Body of pancreas (tissue), 4 donors: ENCODE measurements at regions not wholly inside any gene's neighbourhood (a gene's known extent, or its start where the extent isn't known, plus 50 kb on each side); places are given as distances from the start of the nearest gene placed in this dataset.

Experiments
- ATAC-seq: fragments of 150-250 bp; one replicate; pipeline ENCODE4 v1.9.1; 2016
- DNase-seq, 4 donors: peaks; one replicate each; pipeline ENCODE4 v3.0.0-alpha.2; 2019
- H3K27ac ChIP-seq, 4 donors: fragments of 200-600 bp; sonication (generic); 1 replicate in 3 of 4; 2 replicates in 1 of 4; pipeline versions ENCODE4 v1.5.1 to v1.6.1; 2016 to 2019; ENCODE audit warnings: mild to moderate bottlenecking in 1 of 4, mixed read lengths in 1 of 4, moderate library complexity in 1 of 4
- H3K27me3 ChIP-seq, 2 donors: fragments of 200-600 bp; sonication (generic); one replicate each; pipeline ENCODE4 v1.6.0; 2016; ENCODE audit warnings: mild to moderate bottlenecking in 1 of 2
- H3K36me3 ChIP-seq, 2 donors: fragments of 200-600 bp; sonication (generic); replicated peaks in 1 of 2; 2 replicates each; pipeline ENCODE4 v1.5.1; 2016; ENCODE audit warnings: low read depth in 2 of 2; ENCODE audit not compliant: insufficient read depth in 1 of 2
- H3K4me1 ChIP-seq: fragments of 200-600 bp; sonication (generic); one replicate; pipeline ENCODE4 v1.6.0; 2016
- H3K4me3 ChIP-seq, 2 donors: fragments of 200-600 bp; sonication (generic); 1 replicate in 1 of 2; 2 replicates in 1 of 2; pipeline ENCODE4 v1.5.1; 2016 to 2019
- H3K9me3 ChIP-seq, 3 donors: fragments of 200-600 bp; sonication (generic); 1 replicate in 2 of 3; 2 replicates in 1 of 3; pipeline ENCODE4 v1.5.1; 2016
- CTCF ChIP-seq, 7 experiments: fragments of 450-650 bp in 4 of 7; fragments of 200-600 bp in 3 of 7; sonication (generic) in 3 of 7; IDR thresholded peaks; one replicate each; pipeline ENCODE4 v1.5.1; 2016 to 2019; ENCODE audit warnings: antibody characterized with exemption in 7 of 7
- POLR2A ChIP-seq, 3 donors: fragments of 450-650 bp; IDR thresholded peaks; one replicate each; pipeline ENCODE4 v1.6.1; 2016; ENCODE audit warnings: antibody characterized with exemption in 3 of 3, mild to moderate bottlenecking in 2 of 3
- WGBS, 2 donors: methylation state at CpG; one replicate each; pipeline ENCODE4 v1.1.5; 2017; 5-methylcytosine and 5-hydroxymethylcytosine counted together
- intact Hi-C: fragments of 100-400 bp; cut with DNase I; formaldehyde crosslinking; loops from one replicate; pipeline ENCODE4 v1.15.1; 2023

- 51% methylated on average over 5 of the region's 5 CpGs for WGBS, 2 donors
- Histone ChIP-seq H3K27me3 (no peaks in the 10 kb centered on the region), H3K4me3 (no peak overlapping the region), H3K4me1 (no peaks in the 10 kb centered on the region), H3K9me3 (no peaks in the 10 kb centered on the region), H3K36me3 (no peaks in the 10 kb centered on the region), H3K27ac (no peak overlapping the region)
- TF ChIP-seq POLR2A (IDR thresholded peaks at IDR 0.05) (no peak), CTCF (IDR thresholded peaks at IDR 0.05) (no peak)
- ATAC-seq (no peak), DNase-seq (no peak)
- intact Hi-C loops: no loop called here
Observed at GRCh38 chr20:24086121-24086520, 97.5 kb upstream of the GGTLC1 start.

- intact Hi-C loops: no loop called here
- H3K27me3 ChIP-seq: no peaks in the 10 kb centered on the region
- no peak overlapping the region for H3K27ac ChIP-seq
- DNase-seq (no peak), ATAC-seq (no peak)
- no peaks in the 10 kb centered on the region for H3K4me1 ChIP-seq
- H3K9me3 ChIP-seq: no peaks in the 10 kb centered on the region
- TF ChIP-seq POLR2A (IDR thresholded peaks at IDR 0.05) (no peak), CTCF (IDR thresholded peaks at IDR 0.05) (no peak)
- H3K4me3 ChIP-seq: no peak overlapping the region
- no peaks in the 10 kb centered on the region for H3K36me3 ChIP-seq
- WGBS, 2 donors: 50 to 58% methylated on average over 3 of the region's 3 CpGs
Observed at GRCh38 chr20:24084281-24084680, 95.7 kb upstream of the GGTLC1 start.

- 77 to 78% methylated on average over 2 to 6 of the region's 6 CpGs for WGBS, 2 donors
- Histone ChIP-seq H3K9me3 (no peaks in the 10 kb centered on the region), H3K36me3 (no peaks in the 10 kb centered on the region), H3K4me3 (no peak overlapping the region), H3K4me1 (no peaks in the 10 kb centered on the region), H3K27ac (no peak overlapping the region), H3K27me3 (no peaks in the 10 kb centered on the region)
- TF ChIP-seq POLR2A (IDR thresholded peaks at IDR 0.05) (no peak), CTCF (IDR thresholded peaks at IDR 0.05) (no peak)
- ATAC-seq (no peak), DNase-seq (no peak)
- intact Hi-C loops: no loop called here
Observed at GRCh38 chr20:24081077-24081476, 92.5 kb upstream of the GGTLC1 start.

GRCh38 chr20:24079661-24080412 lies 91.3 kb upstream of the GGTLC1 start:
- Histone ChIP-seq H3K27me3 (no peaks in the 10 kb centered on the region), H3K36me3 (no peaks in the 10 kb centered on the region), H3K9me3 (no peaks in the 10 kb centered on the region), H3K4me1 (no peaks in the 10 kb centered on the region), H3K27ac (no peak overlapping the region), H3K4me3 (no peak overlapping the region)
- intact Hi-C loops: no loop called here
- 70 to 81% methylated on average over 7 of the region's 7 CpGs for WGBS, 2 donors
- DNase-seq (no peak), ATAC-seq (no peak)
- TF ChIP-seq POLR2A (IDR thresholded peaks at IDR 0.05) (no peak), CTCF (IDR thresholded peaks at IDR 0.05) (no peak)

- Histone ChIP-seq H3K9me3 (no peaks in the 10 kb centered on the region), H3K36me3 (no peaks in the 10 kb centered on the region), H3K4me1 (no peaks in the 10 kb centered on the region), H3K4me3 (no peak overlapping the region), H3K27ac (no peak overlapping the region), H3K27me3 (no peaks in the 10 kb centered on the region)
- intact Hi-C loops: no loop called here
- ATAC-seq (no peak), DNase-seq (no peak)
- TF ChIP-seq CTCF (IDR thresholded peaks at IDR 0.05): no peak
Observed at GRCh38 chr20:24077145-24077544, 88.6 kb upstream of the GGTLC1 start.
